SK-N-SH treated with all-trans-retinoic acid at 6 μM for 48 hours (cell line): ENCODE measurements at regions not wholly inside any gene's neighbourhood (a gene's known extent, or its start where the extent isn't known, plus 50 kb on each side); places are given as distances from the start of the nearest gene placed in this dataset.
A peak's percentile ranks its signal among the peaks of the same experiment; 100 is the strongest.
"Not testable (repeated sequence)": the region's sequence is repeated elsewhere in the genome, so short reads cannot be mapped to it uniquely, and the experiment has no call there.

Experiments used
- ATAC-seq: fragments of 200-7000 bp; cut with Tn5 transposase; 3 replicates; pipeline ENCODE4 v1.9.1; 2020; ENCODE audit warnings: mild to moderate bottlenecking, moderate library complexity
- ARNTL ChIP-seq: fragments of 450-650 bp; formaldehyde crosslinking; IDR thresholded peaks from 2 replicates; pipeline ENCODE4 v1.5.0; 2020; ENCODE audit warnings: low read depth, mild to moderate bottlenecking, moderate library complexity, borderline replicate concordance
- BACH2 ChIP-seq: fragments of 250-450 bp; sonication (Bioruptor Pico); IDR thresholded peaks from 2 replicates; pipeline ENCODE4 v1.9.0; 2021; ENCODE audit warnings: mild to moderate bottlenecking, borderline replicate concordance
- CSDC2 ChIP-seq: fragments of 250-450 bp; sonication (Bioruptor Pico); IDR thresholded peaks from 2 replicates; pipeline ENCODE4 v1.5.0; 2020; ENCODE audit warnings: mild to moderate bottlenecking, moderate library complexity
- GLIS3 ChIP-seq: fragments of 250-450 bp; sonication (Bioruptor Pico); IDR thresholded peaks from 2 replicates; pipeline ENCODE4 v1.5.0; 2020; ENCODE audit warnings: mild to moderate bottlenecking, moderate library complexity
- ISL1 ChIP-seq: fragments of 250-450 bp; sonication (Bioruptor Pico); IDR thresholded peaks from 2 replicates; pipeline ENCODE4 v2.1.2; 2022; ENCODE audit warnings: mild to moderate bottlenecking, moderate library complexity
- OSR1 ChIP-seq: fragments of 250-450 bp; sonication (Bioruptor Pico); IDR thresholded peaks from 2 replicates; pipeline ENCODE4 v1.8.0; 2022; ENCODE audit warnings: moderate library complexity, mild to moderate bottlenecking, inconsistent platforms
- POU6F1 ChIP-seq: fragments of 250-450 bp; sonication (Bioruptor Pico); IDR thresholded peaks from 2 replicates; pipeline ENCODE4 v1.8.0; 2021; ENCODE audit warnings: low read depth, mild to moderate bottlenecking, moderate library complexity, borderline replicate concordance
- PPARA ChIP-seq: fragments of 250-450 bp; sonication (Bioruptor Pico); IDR thresholded peaks from 2 replicates; pipeline ENCODE4 v1.5.0; 2020; ENCODE audit warnings: mild to moderate bottlenecking, borderline replicate concordance
- RARB ChIP-seq: fragments of 250-450 bp; sonication (Bioruptor Pico); IDR thresholded peaks from 2 replicates; pipeline ENCODE4 v1.8.0; 2021; ENCODE audit warnings: mild to moderate bottlenecking, moderate library complexity
- SNAI2 ChIP-seq: fragments of 250-450 bp; sonication (Bioruptor Pico); IDR thresholded peaks from 2 replicates; pipeline ENCODE4 v1.5.0; 2020; ENCODE audit warnings: mild to moderate bottlenecking, moderate library complexity
- TCF4 ChIP-seq: fragments of 250-450 bp; sonication (Bioruptor Pico); IDR thresholded peaks from 2 replicates; pipeline ENCODE4 v1.8.0; 2021; ENCODE audit warnings: mild to moderate bottlenecking, moderate library complexity, borderline replicate concordance
- TOX ChIP-seq: fragments of 250-450 bp; sonication (Bioruptor Pico); IDR thresholded peaks from 2 replicates; pipeline ENCODE4 v1.8.0; 2021; ENCODE audit warnings: mild to moderate bottlenecking, moderate library complexity, borderline replicate concordance
- ZC3H10 ChIP-seq: fragments of 250-450 bp; sonication (Bioruptor Pico); IDR thresholded peaks from 2 replicates; pipeline ENCODE4 v1.5.1; 2021; ENCODE audit warnings: mild to moderate bottlenecking, moderate library complexity
- ZFP3 ChIP-seq: fragments of 250-450 bp; sonication (Bioruptor Pico); IDR thresholded peaks from 2 replicates; pipeline ENCODE4 v1.5.0; 2020; ENCODE audit warnings: mild to moderate bottlenecking, moderate library complexity
- ZFP30 ChIP-seq: fragments of 450-650 bp; formaldehyde crosslinking; IDR thresholded peaks from 2 replicates; pipeline ENCODE4 v1.5.0; 2022; ENCODE audit warnings: mild to moderate bottlenecking, moderate library complexity
- ZNF565 ChIP-seq: fragments of 450-650 bp; formaldehyde crosslinking; conservative IDR thresholded peaks from 2 replicates; pipeline ENCODE4 v1.5.0; 2020; ENCODE audit warnings: low read depth, mild to moderate bottlenecking, moderate library complexity
- ZNF70 ChIP-seq: fragments of 450-650 bp; formaldehyde crosslinking; IDR thresholded peaks from 2 replicates; pipeline ENCODE4 v1.5.0; 2020; ENCODE audit warnings: mild to moderate bottlenecking, moderate library complexity
- ZNF8 ChIP-seq: fragments of 450-650 bp; formaldehyde crosslinking; IDR thresholded peaks from 2 replicates; pipeline ENCODE4 v1.5.0; 2020; ENCODE audit warnings: mild to moderate bottlenecking, moderate library complexity
- TF ChIP-seq, protein P1 (sequence below): fragments of 250-450 bp; sonication (Bioruptor Pico); IDR thresholded peaks from 2 replicates; pipeline ENCODE4 v1.8.0; 2020; ENCODE audit warnings: mild to moderate bottlenecking, moderate library complexity, borderline replicate concordance
- TF ChIP-seq, protein P2 (sequence below): fragments of 250-450 bp; sonication (Bioruptor Pico); IDR thresholded peaks from 2 replicates; pipeline ENCODE4 v1.5.1; 2021; ENCODE audit warnings: mild to moderate bottlenecking, moderate library complexity
- TF ChIP-seq, protein P3 (sequence below): fragments of 250-450 bp; sonication (Bioruptor Pico); IDR thresholded peaks from 2 replicates; pipeline ENCODE4 v1.5.1; 2020; ENCODE audit warnings: low read depth, mild to moderate bottlenecking, moderate library complexity

DNA sequence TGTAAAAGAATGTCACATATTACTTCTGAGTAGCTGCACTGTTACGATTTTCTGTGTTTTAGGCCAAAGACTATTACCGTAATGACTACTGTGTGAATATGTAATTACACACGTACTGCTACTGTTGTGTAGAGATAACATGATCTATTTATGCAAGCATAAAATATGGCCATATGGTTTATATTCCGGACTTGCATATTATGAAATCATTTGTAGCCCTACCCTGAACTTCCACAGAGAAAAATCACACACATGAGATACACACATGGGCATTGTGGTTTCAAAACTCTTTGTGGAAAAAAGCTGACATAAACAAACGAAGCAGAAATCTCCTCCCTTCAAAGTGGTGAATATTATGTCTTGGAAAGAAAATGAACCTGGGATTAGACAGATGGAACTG is 373.0 kb upstream of the ADAMTS5 start:
- ATAC-seq, result no peak
- TF ChIP-seq POU6F1 (CRISPR knock-in tag), result no peak
- TF ChIP-seq TCF4 (CRISPR knock-in tag), result peak; percentile 59

DNA sequence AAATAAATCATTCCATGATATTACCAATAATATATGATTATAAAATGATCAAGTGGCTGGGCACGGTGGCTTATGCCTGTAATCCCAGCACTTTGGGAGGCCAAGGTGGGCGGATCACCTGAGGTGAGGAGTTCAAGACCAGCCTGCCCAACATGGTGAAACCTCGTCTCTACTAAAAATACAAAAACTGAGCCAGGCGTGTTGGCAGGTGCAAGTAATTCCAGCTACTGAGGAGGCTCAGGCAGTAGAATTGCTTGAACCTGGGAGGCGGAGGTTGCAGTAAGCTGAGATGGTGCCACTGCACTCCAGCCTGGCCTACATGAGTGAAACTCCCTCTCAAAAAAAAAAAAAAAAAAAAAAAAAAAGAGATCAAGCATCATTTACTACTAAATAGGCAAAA is 371.1 kb upstream of the ADAMTS5 start:
- ATAC-seq, result not testable (repeated sequence)

GRCh38 chr21:27333096-27333495 is 366.2 kb upstream of the ADAMTS5 start:
- TF ChIP-seq ARNTL (CRISPR knock-in tag) (no peak), RARB (CRISPR knock-in tag) (no peak), TOX (CRISPR knock-in tag) (no peak), BACH2 (CRISPR knock-in tag) (no peak), POU6F1 (CRISPR knock-in tag) (no peak), ZFP30 (CRISPR knock-in tag) (no peak), SNAI2 (CRISPR knock-in tag) (no peak), CSDC2 (CRISPR knock-in tag) (no peak), ZNF8 (CRISPR knock-in tag) (no peak), OSR1 (no peak), ISL1 (CRISPR knock-in tag) (no peak), ZC3H10 (CRISPR knock-in tag) (no peak), ZNF565 (CRISPR knock-in tag) (no peak), PPARA (CRISPR knock-in tag) (no peak), TCF4 (CRISPR knock-in tag) (no peak)
- TF ChIP-seq, protein P1, sequence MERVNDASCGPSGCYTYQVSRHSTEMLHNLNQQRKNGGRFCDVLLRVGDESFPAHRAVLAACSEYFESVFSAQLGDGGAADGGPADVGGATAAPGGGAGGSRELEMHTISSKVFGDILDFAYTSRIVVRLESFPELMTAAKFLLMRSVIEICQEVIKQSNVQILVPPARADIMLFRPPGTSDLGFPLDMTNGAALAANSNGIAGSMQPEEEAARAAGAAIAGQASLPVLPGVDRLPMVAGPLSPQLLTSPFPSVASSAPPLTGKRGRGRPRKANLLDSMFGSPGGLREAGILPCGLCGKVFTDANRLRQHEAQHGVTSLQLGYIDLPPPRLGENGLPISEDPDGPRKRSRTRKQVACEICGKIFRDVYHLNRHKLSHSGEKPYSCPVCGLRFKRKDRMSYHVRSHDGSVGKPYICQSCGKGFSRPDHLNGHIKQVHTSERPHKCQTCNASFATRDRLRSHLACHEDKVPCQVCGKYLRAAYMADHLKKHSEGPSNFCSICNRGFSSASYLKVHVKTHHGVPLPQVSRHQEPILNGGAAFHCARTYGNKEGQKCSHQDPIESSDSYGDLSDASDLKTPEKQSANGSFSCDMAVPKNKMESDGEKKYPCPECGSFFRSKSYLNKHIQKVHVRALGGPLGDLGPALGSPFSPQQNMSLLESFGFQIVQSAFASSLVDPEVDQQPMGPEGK (CRISPR knock-in tag), result no peak
- TF ChIP-seq, protein P2, sequence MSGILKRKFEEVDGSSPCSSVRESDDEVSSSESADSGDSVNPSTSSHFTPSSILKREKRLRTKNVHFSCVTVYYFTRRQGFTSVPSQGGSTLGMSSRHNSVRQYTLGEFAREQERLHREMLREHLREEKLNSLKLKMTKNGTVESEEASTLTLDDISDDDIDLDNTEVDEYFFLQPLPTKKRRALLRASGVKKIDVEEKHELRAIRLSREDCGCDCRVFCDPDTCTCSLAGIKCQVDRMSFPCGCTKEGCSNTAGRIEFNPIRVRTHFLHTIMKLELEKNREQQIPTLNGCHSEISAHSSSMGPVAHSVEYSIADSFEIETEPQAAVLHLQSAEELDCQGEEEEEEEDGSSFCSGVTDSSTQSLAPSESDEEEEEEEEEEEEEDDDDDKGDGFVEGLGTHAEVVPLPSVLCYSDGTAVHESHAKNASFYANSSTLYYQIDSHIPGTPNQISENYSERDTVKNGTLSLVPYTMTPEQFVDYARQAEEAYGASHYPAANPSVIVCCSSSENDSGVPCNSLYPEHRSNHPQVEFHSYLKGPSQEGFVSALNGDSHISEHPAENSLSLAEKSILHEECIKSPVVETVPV (CRISPR knock-in tag), result no peak
- no peak for ATAC-seq

- no peak for ATAC-seq
- TF ChIP-seq ZNF70, result no peak
- no peak for TF ChIP-seq SNAI2 (CRISPR knock-in tag)
- no peak for TF ChIP-seq TOX (CRISPR knock-in tag)
- no peak for TF ChIP-seq PPARA (CRISPR knock-in tag)
- no peak for TF ChIP-seq ZFP30 (CRISPR knock-in tag)
- TF ChIP-seq, protein P2 (CRISPR knock-in tag), result no peak
- TF ChIP-seq OSR1, result no peak
- no peak for TF ChIP-seq ZC3H10 (CRISPR knock-in tag)
- TF ChIP-seq, protein P3, sequence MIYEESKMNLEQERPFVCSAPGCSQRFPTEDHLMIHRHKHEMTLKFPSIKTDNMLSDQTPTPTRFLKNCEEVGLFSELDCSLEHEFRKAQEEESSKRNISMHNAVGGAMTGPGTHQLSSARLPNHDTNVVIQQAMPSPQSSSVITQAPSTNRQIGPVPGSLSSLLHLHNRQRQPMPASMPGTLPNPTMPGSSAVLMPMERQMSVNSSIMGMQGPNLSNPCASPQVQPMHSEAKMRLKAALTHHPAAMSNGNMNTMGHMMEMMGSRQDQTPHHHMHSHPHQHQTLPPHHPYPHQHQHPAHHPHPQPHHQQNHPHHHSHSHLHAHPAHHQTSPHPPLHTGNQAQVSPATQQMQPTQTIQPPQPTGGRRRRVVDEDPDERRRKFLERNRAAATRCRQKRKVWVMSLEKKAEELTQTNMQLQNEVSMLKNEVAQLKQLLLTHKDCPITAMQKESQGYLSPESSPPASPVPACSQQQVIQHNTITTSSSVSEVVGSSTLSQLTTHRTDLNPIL, result no peak
- no peak for TF ChIP-seq ZNF8 (CRISPR knock-in tag)
- TF ChIP-seq ARNTL (CRISPR knock-in tag), result no peak
- no peak for TF ChIP-seq CSDC2 (CRISPR knock-in tag)
- TF ChIP-seq, protein P1 (CRISPR knock-in tag), result no peak
- TF ChIP-seq RARB (CRISPR knock-in tag), result no peak
- no peak for TF ChIP-seq ZFP3 (CRISPR knock-in tag)
- TF ChIP-seq GLIS3 (CRISPR knock-in tag), result no peak
Measured at GRCh38 chr21:27329255-27329851, 362.5 kb upstream of the ADAMTS5 start.
